ENCODE measurements at regions not wholly inside any gene's neighbourhood (a gene's known extent, or its start where the extent isn't known, plus 50 kb on each side); places are given as distances from the start of the nearest gene placed in this dataset.
A peak's percentile ranks its signal among the peaks of the same experiment; 100 is the strongest.

- H3K27me3 Mint-ChIP-seq (ENCODE audit: insufficient read depth): peaks cover 2% of the 10 kb centered on the region
- H3K4me1 Mint-ChIP-seq: peaks cover 2% of the 10 kb centered on the region
- no peak for TF ChIP-seq CTCF (conservative IDR thresholded peaks at IDR 0.05)
These were observed 71.3 kb upstream of the VWC2 start for GRCh38 chr7:49702099-49702498.

GRCh38 chr7:49703337-49703736, 70.1 kb upstream of the VWC2 start:
- no peaks in the 10 kb centered on the region for H3K4me1 ChIP-seq (ENCODE audit: control insufficient read depth, insufficient read depth, low read length)
- no peaks in the 10 kb centered on the region for H3K27me3 ChIP-seq (ENCODE audit: control insufficient read depth, insufficient read depth, low read length, poor library complexity, severe bottlenecking)
- no peak overlapping the region for H3K27ac ChIP-seq (ENCODE audit: low read depth, low read length)
- no peak overlapping the region for H3K4me3 ChIP-seq (ENCODE audit: low read length)
- Mint-ChIP-seq H3K36me3 (ENCODE audit: low read depth) (no peaks in the 10 kb centered on the region), H3K27me3 (ENCODE audit: insufficient read depth) (peaks cover 2% of the 10 kb centered on the region), H3K9me3 (no peaks in the 10 kb centered on the region), H3K27ac (no peak overlapping the region), H3K4me3 (no peak overlapping the region), H3K4me1 (peaks cover 9% of the 10 kb centered on the region)
- H3K36me3 ChIP-seq (ENCODE audit: control insufficient read depth, insufficient read depth, low read length): no peaks in the 10 kb centered on the region
- no peak overlapping the region for H3K9ac ChIP-seq (ENCODE audit: extremely low read depth, low read length, poor library complexity, severe bottlenecking)
- no peak for DNase-seq
- H3K9me3 ChIP-seq (ENCODE audit: control insufficient read depth, low read length): no peaks in the 10 kb centered on the region
- WGBS, 2 experiments (ENCODE audit: insufficient coverage in 1 of 2, insufficient read length in 1 of 2): 92 to 93% methylated on average over 2 to 4 of the region's 4 CpGs
- peak; percentile 52 for TF ChIP-seq CTCF (conservative IDR thresholded peaks at IDR 0.05)

More at GRCh38 chr7:49702099-49702498, 71.3 kb upstream of the VWC2 start:
- Histone ChIP-seq H3K9me3 (ENCODE audit: control insufficient read depth, low read length) (no peaks in the 10 kb centered on the region), H3K27ac (ENCODE audit: low read depth, low read length) (no peak overlapping the region), H3K27me3 (ENCODE audit: control insufficient read depth, insufficient read depth, low read length, poor library complexity, severe bottlenecking) (no peaks in the 10 kb centered on the region), H3K4me3 (ENCODE audit: low read length) (no peak overlapping the region), H3K9ac (ENCODE audit: extremely low read depth, low read length, poor library complexity, severe bottlenecking) (no peak overlapping the region), H3K36me3 (ENCODE audit: control insufficient read depth, insufficient read depth, low read length) (no peaks in the 10 kb centered on the region), H3K4me1 (ENCODE audit: control insufficient read depth, insufficient read depth, low read length) (no peaks in the 10 kb centered on the region)
- no peaks in the 10 kb centered on the region for H3K9me3 Mint-ChIP-seq
- 60 to 86% methylated on average over 1 to 2 of the region's 2 CpGs for WGBS, 2 experiments (ENCODE audit: insufficient coverage in 1 of 2, insufficient read length in 1 of 2)
- no peak overlapping the region for H3K27ac Mint-ChIP-seq
- DNase-seq: no peak
- no peak overlapping the region for H3K4me3 Mint-ChIP-seq
- H3K36me3 Mint-ChIP-seq (ENCODE audit: low read depth): no peaks in the 10 kb centered on the region

- no peak overlapping the region for H3K27ac Mint-ChIP-seq
- no peak overlapping the region for H3K4me3 Mint-ChIP-seq
- H3K4me3 ChIP-seq (ENCODE audit: low read length): no peak overlapping the region
- H3K9me3 ChIP-seq (ENCODE audit: control insufficient read depth, low read length): no peaks in the 10 kb centered on the region
- no peak overlapping the region for H3K9ac ChIP-seq (ENCODE audit: extremely low read depth, low read length, poor library complexity, severe bottlenecking)
- no peaks in the 10 kb centered on the region for H3K9me3 Mint-ChIP-seq
- H3K27me3 ChIP-seq (ENCODE audit: control insufficient read depth, insufficient read depth, low read length, poor library complexity, severe bottlenecking): no peaks in the 10 kb centered on the region
- peaks cover 9% of the 10 kb centered on the region for H3K4me1 Mint-ChIP-seq
- H3K27me3 Mint-ChIP-seq (ENCODE audit: insufficient read depth): peaks cover 2% of the 10 kb centered on the region
- no peaks in the 10 kb centered on the region for H3K36me3 ChIP-seq (ENCODE audit: control insufficient read depth, insufficient read depth, low read length)
- no peak for TF ChIP-seq CTCF (conservative IDR thresholded peaks at IDR 0.05)
- no peaks in the 10 kb centered on the region for H3K4me1 ChIP-seq (ENCODE audit: control insufficient read depth, insufficient read depth, low read length)
- no peaks in the 10 kb centered on the region for H3K36me3 Mint-ChIP-seq (ENCODE audit: low read depth)
- H3K27ac ChIP-seq (ENCODE audit: low read depth, low read length): no peak overlapping the region
- no peak for DNase-seq
- WGBS, 2 experiments (ENCODE audit: insufficient coverage in 1 of 2, insufficient read length in 1 of 2): 98% methylated on average over 3 of the region's 3 CpGs; no CpG with 5 or more reads in 1 of the 2 experiments
These were observed 69.6 kb upstream of the VWC2 start for GRCh38 chr7:49703881-49704280.
